Keratinocyte (primary cell): ENCODE measurements at regions not wholly inside any gene's neighbourhood (a gene's known extent, or its start where the extent isn't known, plus 50 kb on each side); places are given as distances from the start of the nearest gene placed in this dataset.

Experiments used
- DNase-seq: peaks from one replicate; pipeline ENCODE4 v3.0.0-alpha.2; 2011; ENCODE audit warnings: low read depth, missing footprints, low spot score
- FAIRE-seq: peaks from 2 replicates; lab custom pipeline; 2011; peaks lifted over from hg19 to GRCh38; lab: Jason Lieb, UNC
- H2AFZ ChIP-seq: 2 replicates; pipeline ENCODE4 v1.6.0; 2012; ENCODE audit warnings: low read length, control low read depth, inconsistent platforms; ENCODE audit not compliant: control insufficient read depth
- H3K27ac ChIP-seq: 2 replicates; pipeline ENCODE4 v1.5.1; 2011; ENCODE audit warnings: low read length; ENCODE audit not compliant: control insufficient read depth, insufficient read depth
- H3K27me3 ChIP-seq: 3 replicates; pipeline ENCODE4 v1.6.0; 2011; ENCODE audit warnings: low read length; ENCODE audit not compliant: control insufficient read depth, insufficient read depth; ENCODE audit errors: extremely low read depth
- H3K36me3 ChIP-seq, 2 experiments: 2 replicates in 1 of 2; 3 replicates in 1 of 2; pipeline ENCODE4 v1.5.1; 2011; ENCODE audit warnings: low read length in 2 of 2, mild to moderate bottlenecking in 1 of 2; ENCODE audit not compliant: control insufficient read depth in 2 of 2, insufficient read depth in 2 of 2; ENCODE audit errors: extremely low read depth in 1 of 2
- H3K4me1 ChIP-seq: 3 replicates; pipeline ENCODE4 v1.5.1; 2011; ENCODE audit warnings: low read length; ENCODE audit not compliant: control insufficient read depth, insufficient read depth; ENCODE audit errors: extremely low read depth
- H3K4me2 ChIP-seq: 3 replicates; pipeline ENCODE4 v1.6.0; 2011; ENCODE audit warnings: low read depth, low read length; ENCODE audit not compliant: control insufficient read depth, insufficient read depth; ENCODE audit errors: extremely low read depth
- H3K4me3 ChIP-seq, 3 experiments: fragments of 200-600 bp in 1 of 3; sonication (generic) in 1 of 3; 2 replicates in 2 of 3; 3 replicates in 1 of 3; pipeline ENCODE4 v1.5.1; 2011 to 2016; ENCODE audit warnings: low read length in 3 of 3, mild to moderate bottlenecking in 3 of 3, control low read depth in 2 of 3, inconsistent platforms in 1 of 3, low read depth in 1 of 3, mixed read lengths in 1 of 3, mixed run types in 1 of 3, moderate library complexity in 1 of 3; ENCODE audit not compliant: control insufficient read depth in 2 of 3, insufficient read depth in 2 of 3; ENCODE audit errors: extremely low read depth in 1 of 3
- H3K79me2 ChIP-seq: 2 replicates; pipeline ENCODE4 v1.6.0; 2012; ENCODE audit warnings: low read length; ENCODE audit not compliant: control insufficient read depth, insufficient read depth
- H3K9ac ChIP-seq: 3 replicates; pipeline ENCODE4 v1.6.0; 2011; ENCODE audit warnings: low read length; ENCODE audit not compliant: control insufficient read depth, insufficient read depth; ENCODE audit errors: extremely low read depth
- H3K9me1 ChIP-seq: 3 replicates; pipeline ENCODE4 v1.6.0; 2011; ENCODE audit warnings: low read length; ENCODE audit not compliant: control insufficient read depth, insufficient read depth; ENCODE audit errors: extremely low read depth
- H3K9me3 ChIP-seq: 2 replicates; pipeline ENCODE4 v1.5.1; 2012; ENCODE audit warnings: low read depth, low read length; ENCODE audit not compliant: control insufficient read depth
- H4K20me1 ChIP-seq: 3 replicates; pipeline ENCODE4 v1.6.0; 2011; ENCODE audit warnings: low read length; ENCODE audit not compliant: control insufficient read depth, insufficient read depth; ENCODE audit errors: extremely low read depth
- EZH2 ChIP-seq: IDR thresholded peaks from one replicate; pipeline ENCODE4 v1.6.1; 2012; ENCODE audit warnings: inconsistent platforms, mild to moderate bottlenecking, low read length, moderate library complexity
- dilution Hi-C: fragments of 300-500 bp; cut with MboI; formaldehyde crosslinking; loops from one replicate; pipeline ENCODE4 v1.7.0; 2020; ENCODE audit warnings: low sequenced_read_pairs; ENCODE audit not compliant: extremely low pct_ligation_motif_present
- TF ChIP-seq, protein P1 (sequence below), 3 experiments: IDR thresholded peaks in 1 of 3; conservative IDR thresholded peaks in 1 of 3; optimal IDR thresholded peaks in 1 of 3; 2 replicates in 2 of 3; 3 replicates in 1 of 3; pipeline versions ENCODE3 to v1.5.1; 2011; ENCODE audit warnings: low read length in 3 of 3, mild to moderate bottlenecking in 3 of 3, moderate library complexity in 2 of 3, control low read depth in 1 of 3, inconsistent platforms in 1 of 3; ENCODE audit not compliant: insufficient read depth in 2 of 3; ENCODE audit errors: extremely low read depth in 1 of 3

DNA sequence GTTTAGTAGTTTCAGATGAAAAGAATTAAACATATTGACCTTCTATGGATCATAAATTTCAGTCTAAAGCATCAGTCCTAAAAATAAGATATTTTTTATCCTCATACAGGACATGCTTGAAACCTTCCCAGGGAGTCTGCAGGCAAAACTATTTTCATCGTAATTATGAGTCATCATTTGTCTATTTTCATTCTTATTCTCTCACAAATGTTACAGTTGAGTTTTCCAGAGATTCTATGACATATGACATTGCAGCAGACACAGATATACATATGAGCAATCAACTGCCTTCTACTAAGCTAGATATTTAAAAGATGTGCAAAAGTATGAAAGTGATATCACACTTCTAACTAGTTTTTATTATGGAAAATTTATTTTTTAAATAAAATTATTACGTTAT is 398.0 kb downstream of the MAGEB5 start:
- dilution Hi-C loops: no loop called here
- no peak overlapping the region for H2AFZ ChIP-seq
- H3K27me3 ChIP-seq: no peaks in the 10 kb centered on the region
- TF ChIP-seq, protein P1, sequence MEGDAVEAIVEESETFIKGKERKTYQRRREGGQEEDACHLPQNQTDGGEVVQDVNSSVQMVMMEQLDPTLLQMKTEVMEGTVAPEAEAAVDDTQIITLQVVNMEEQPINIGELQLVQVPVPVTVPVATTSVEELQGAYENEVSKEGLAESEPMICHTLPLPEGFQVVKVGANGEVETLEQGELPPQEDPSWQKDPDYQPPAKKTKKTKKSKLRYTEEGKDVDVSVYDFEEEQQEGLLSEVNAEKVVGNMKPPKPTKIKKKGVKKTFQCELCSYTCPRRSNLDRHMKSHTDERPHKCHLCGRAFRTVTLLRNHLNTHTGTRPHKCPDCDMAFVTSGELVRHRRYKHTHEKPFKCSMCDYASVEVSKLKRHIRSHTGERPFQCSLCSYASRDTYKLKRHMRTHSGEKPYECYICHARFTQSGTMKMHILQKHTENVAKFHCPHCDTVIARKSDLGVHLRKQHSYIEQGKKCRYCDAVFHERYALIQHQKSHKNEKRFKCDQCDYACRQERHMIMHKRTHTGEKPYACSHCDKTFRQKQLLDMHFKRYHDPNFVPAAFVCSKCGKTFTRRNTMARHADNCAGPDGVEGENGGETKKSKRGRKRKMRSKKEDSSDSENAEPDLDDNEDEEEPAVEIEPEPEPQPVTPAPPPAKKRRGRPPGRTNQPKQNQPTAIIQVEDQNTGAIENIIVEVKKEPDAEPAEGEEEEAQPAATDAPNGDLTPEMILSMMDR (optimal IDR thresholded peaks at IDR 0.05 in 1 of 3, IDR thresholded peaks at IDR 0.05 in 1 of 3, conservative IDR thresholded peaks at IDR 0.05 in 1 of 3; ENCODE audit: extremely low read depth in 1 of 3, insufficient read depth in 2 of 3, low read length in 3 of 3): no peak
- TF ChIP-seq EZH2: no peak
- H3K4me2 ChIP-seq: no peak overlapping the region
- no peaks in the 10 kb centered on the region for H3K4me1 ChIP-seq
- H3K27ac ChIP-seq: no peak overlapping the region
- H3K36me3 ChIP-seq: no peaks in the 10 kb centered on the region
- DNase-seq (no peak), FAIRE-seq (no peak)
- no peaks in the 10 kb centered on the region for H3K9me1 ChIP-seq
- no peaks in the 10 kb centered on the region for H3K9me3 ChIP-seq
- no peaks in the 10 kb centered on the region for H4K20me1 ChIP-seq
- H3K9ac ChIP-seq: no peak overlapping the region
- no peak overlapping the region for H3K4me3 ChIP-seq
- no peaks in the 10 kb centered on the region for H3K79me2 ChIP-seq

DNA sequence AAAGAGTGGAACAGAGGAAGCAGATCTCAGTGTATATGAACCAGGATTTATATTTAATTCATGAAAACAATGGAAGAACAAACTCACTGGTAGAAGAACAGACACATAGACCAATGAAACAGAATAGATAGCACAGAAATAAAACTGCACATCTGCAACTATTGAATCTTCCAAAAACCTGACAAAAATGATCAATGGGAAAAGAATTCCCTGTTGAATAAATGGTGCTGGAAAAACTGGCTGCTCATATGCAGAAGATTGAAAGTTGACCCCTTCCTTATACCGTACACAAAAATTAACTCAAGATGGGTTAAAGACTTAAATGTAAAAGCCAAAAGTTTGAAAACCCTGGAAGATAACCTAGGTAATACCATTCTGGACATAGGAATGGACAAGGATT is 391.0 kb downstream of the MAGEB5 start:
- Histone ChIP-seq H4K20me1 (no peaks in the 10 kb centered on the region), H3K27ac (no peak overlapping the region), H3K36me3 (no peaks in the 10 kb centered on the region), H3K9me3 (no peaks in the 10 kb centered on the region), H2AFZ (no peak overlapping the region), H3K9ac (no peak overlapping the region), H3K9me1 (no peaks in the 10 kb centered on the region), H3K4me1 (no peaks in the 10 kb centered on the region), H3K4me3 (no peak overlapping the region), H3K27me3 (no peaks in the 10 kb centered on the region), H3K79me2 (no peaks in the 10 kb centered on the region), H3K4me2 (no peak overlapping the region)
- dilution Hi-C loops: no loop called here
- FAIRE-seq (no peak), DNase-seq (no peak)
- no peak for TF ChIP-seq EZH2
- TF ChIP-seq, protein P1 (optimal IDR thresholded peaks at IDR 0.05 in 1 of 3, IDR thresholded peaks at IDR 0.05 in 1 of 3, conservative IDR thresholded peaks at IDR 0.05 in 1 of 3; ENCODE audit: extremely low read depth in 1 of 3, insufficient read depth in 2 of 3, low read length in 3 of 3): no peak
